RPMI7951 (cell line): ENCODE measurements at regions not wholly inside any gene's neighbourhood (a gene's known extent, or its start where the extent isn't known, plus 50 kb on each side); places are given as distances from the start of the nearest gene placed in this dataset.

ENCODE experiments used
- DNase-seq: peaks from one replicate; pipeline ENCODE4 v3.0.0-alpha.2; 2012; ENCODE audit warnings: low read depth

GRCh38 chr6:16855460-16855859 lies 94.2 kb upstream of the ATXN1 start:
- DNase-seq, result no peak

- no peak for DNase-seq
Measured at GRCh38 chr6:16854986-16855385, 93.7 kb upstream of the ATXN1 start.

- DNase-seq, result no peak
Measured at GRCh38 chr6:16852671-16853070, 91.4 kb upstream of the ATXN1 start.

GRCh38 chr6:16851758-16852157 lies 90.5 kb upstream of the ATXN1 start:
- DNase-seq, result no peak

- DNase-seq, result peak; percentile 71
Measured at GRCh38 chr6:16851044-16851540, 89.8 kb upstream of the ATXN1 start.

GRCh38 chr6:16850681-16851026 lies 89.4 kb upstream of the ATXN1 start:
- DNase-seq, result no peak

GRCh38 chr6:16849988-16850680 lies 88.9 kb upstream of the ATXN1 start:
- peak; percentile 87 for DNase-seq

GRCh38 chr6:16849280-16849987 lies 88.2 kb upstream of the ATXN1 start:
- peak; percentile 87 for DNase-seq

GRCh38 chr6:16846399-16846778 lies 85.1 kb upstream of the ATXN1 start:
- no peak for DNase-seq

GRCh38 chr6:16844183-16844582 lies 82.9 kb upstream of the ATXN1 start:
- peak; percentile 64 for DNase-seq

- no peak for DNase-seq
Measured at GRCh38 chr6:16842676-16843075, 81.4 kb upstream of the ATXN1 start.

GRCh38 chr6:16841241-16841640 lies 80.0 kb upstream of the ATXN1 start:
- no peak for DNase-seq

GRCh38 chr6:16840725-16841124 lies 79.5 kb upstream of the ATXN1 start:
- no peak for DNase-seq

- no peak for DNase-seq
Measured at GRCh38 chr6:16840291-16840690, 79.0 kb upstream of the ATXN1 start.

- no peak for DNase-seq
Measured at GRCh38 chr6:16839631-16840179, 78.4 kb upstream of the ATXN1 start.

GRCh38 chr6:16837217-16837972 lies 76.1 kb upstream of the ATXN1 start:
- no peak for DNase-seq

- DNase-seq, result peak; percentile 62
Measured at GRCh38 chr6:16836144-16836981, 75.1 kb upstream of the ATXN1 start.

- no peak for DNase-seq
Measured at GRCh38 chr6:16834242-16834641, 73.0 kb upstream of the ATXN1 start.

- no peak for DNase-seq
Measured at GRCh38 chr6:16832721-16833120, 71.5 kb upstream of the ATXN1 start.

GRCh38 chr6:16832043-16832567 lies 70.8 kb upstream of the ATXN1 start:
- no peak for DNase-seq

GRCh38 chr6:16831136-16831535 lies 69.9 kb upstream of the ATXN1 start:
- DNase-seq, result no peak
